Activated CD4-positive, alpha-beta T cell treated with anti-CD3 and anti-CD28 coated beads, Interleukin-2, amount 10 ng/mL, durations not matched to agents 7 days and 5 days (primary cell): ENCODE measurements at regions not wholly inside any gene's neighbourhood (a gene's known extent, or its start where the extent isn't known, plus 50 kb on each side); places are given as distances from the start of the nearest gene placed in this dataset.

Source experiments
- CTCF ChIA-PET: fragments of 350-600 bp; sonication (Branson Sonifier 250); formaldehyde crosslinking; loops from one replicate; lab custom pipeline; 2021; ENCODE audit warnings: antibody characterized with exemption; lab: Charles Lee
- POLR2A ChIA-PET: fragments of 350-600 bp; sonication (Branson Sonifier 250); formaldehyde crosslinking; loops from one replicate; lab custom pipeline; 2021; ENCODE audit warnings: antibody characterized with exemption; lab: Charles Lee
- DNase-seq: peaks from one replicate; pipeline ENCODE4 v3.0.0-alpha.2; 2020
- H3K27ac Mint-ChIP-seq: one replicate; pipeline ENCODE4 v1.8.0; 2021; ENCODE audit warnings: mild to moderate bottlenecking, moderate library complexity, mixed read lengths
- H3K27me3 Mint-ChIP-seq: one replicate; pipeline ENCODE4 v1.8.0; 2021; ENCODE audit warnings: mixed read lengths
- H3K36me3 Mint-ChIP-seq: one replicate; pipeline ENCODE4 v1.8.0; 2021; ENCODE audit warnings: low read depth, mixed read lengths
- H3K4me1 Mint-ChIP-seq: one replicate; pipeline ENCODE4 v1.8.0; 2021; ENCODE audit warnings: mixed read lengths
- H3K4me3 Mint-ChIP-seq: one replicate; pipeline ENCODE4 v1.8.0; 2021; ENCODE audit warnings: mild to moderate bottlenecking, moderate library complexity, mixed read lengths
- H3K9me3 Mint-ChIP-seq: one replicate; pipeline ENCODE4 v1.8.0; 2021; ENCODE audit warnings: mixed read lengths

DNA sequence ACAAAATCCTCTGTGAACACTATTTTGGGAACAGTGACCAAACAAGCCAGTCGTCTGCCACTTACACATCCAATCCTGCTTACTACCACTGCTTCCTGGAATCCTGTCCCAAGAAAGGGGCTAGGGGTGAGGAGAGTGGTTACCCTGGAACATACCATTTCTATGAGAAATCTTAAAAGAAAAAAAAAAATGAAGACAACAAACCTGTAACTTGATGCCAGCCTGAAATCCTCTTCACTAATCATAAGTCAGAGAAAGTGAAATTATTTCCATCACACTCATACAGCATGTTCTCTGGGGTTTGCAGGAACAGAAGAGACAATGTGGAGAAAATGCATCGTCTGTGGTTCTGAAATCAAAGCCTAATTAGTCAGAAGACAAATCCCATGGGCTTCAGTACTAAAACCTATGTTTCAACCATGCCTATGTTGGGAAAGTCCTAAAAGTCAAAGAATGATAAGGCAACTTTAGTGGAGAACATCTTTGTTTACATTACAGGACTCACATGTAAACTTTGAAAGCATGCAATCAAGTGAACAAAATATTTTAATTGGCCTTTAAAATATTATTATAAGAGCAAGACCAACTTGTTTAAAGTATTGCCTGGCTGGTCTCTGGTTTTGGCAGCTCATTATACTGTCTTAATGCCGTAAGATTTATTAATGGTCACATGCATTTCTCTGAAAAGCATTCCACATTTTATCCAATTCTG, 220.7 kb downstream of the LTN1 start:
- CTCF ChIA-PET, result interaction anchor here (1.4 kb wide), 1 partner anchor 9 kb away, joined by 3 read pairs; no protein-coding TSS in a partner anchor
- no peak for DNase-seq
- Mint-ChIP-seq H3K9me3 (peaks cover 8% of the 10 kb centered on the region), H3K36me3 (peaks cover 21% of the 10 kb centered on the region), H3K27ac (no peak overlapping the region), H3K27me3 (no peaks in the 10 kb centered on the region), H3K4me1 (peaks cover 21% of the 10 kb centered on the region), H3K4me3 (no peak overlapping the region)
- POLR2A ChIA-PET, result no interaction called here

DNA sequence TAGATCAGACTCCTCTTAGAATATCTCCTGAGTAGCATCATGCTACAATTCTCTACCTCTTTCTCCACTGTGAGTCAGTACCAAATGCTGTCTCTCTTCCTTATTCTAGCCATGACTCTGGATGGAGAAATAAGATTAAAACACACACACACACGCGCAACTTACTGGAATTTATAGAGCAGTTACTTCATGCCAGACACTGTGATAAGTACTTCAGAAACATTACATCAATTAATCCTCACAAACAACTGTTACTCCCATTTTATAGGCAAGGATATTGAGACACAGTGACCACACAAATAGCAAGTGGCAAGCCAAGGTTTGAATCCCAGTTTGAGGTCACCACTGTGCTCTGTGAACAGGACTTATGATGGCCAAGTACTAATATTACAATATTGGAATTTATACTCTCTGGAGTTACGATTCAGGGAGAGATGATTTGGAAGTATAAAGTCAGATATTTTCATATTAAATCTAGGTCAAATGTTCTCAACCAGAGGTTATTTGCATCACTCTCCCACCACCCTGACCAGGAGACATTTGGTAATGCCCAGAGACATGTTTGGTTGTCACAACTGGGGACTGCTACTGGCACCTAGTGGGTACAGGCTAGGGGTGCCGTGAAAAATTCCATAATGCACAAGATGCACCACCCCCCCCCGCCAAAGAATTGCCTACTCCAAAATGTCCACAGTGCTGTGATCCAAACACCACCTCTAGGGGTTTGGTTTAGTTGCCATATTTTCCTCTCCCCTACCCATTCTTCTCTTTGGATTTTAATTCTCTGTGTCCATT, 221.6 kb downstream of the LTN1 start:
- no peak overlapping the region for H3K4me3 Mint-ChIP-seq
- ChIA-PET CTCF (no interaction called here), POLR2A (no interaction called here)
- DNase-seq, result no peak
- H3K4me1 Mint-ChIP-seq, result peaks cover 18% of the 10 kb centered on the region
- no peaks in the 10 kb centered on the region for H3K27me3 Mint-ChIP-seq
- peaks cover 24% of the 10 kb centered on the region for H3K36me3 Mint-ChIP-seq
- peaks cover 14% of the 10 kb centered on the region for H3K9me3 Mint-ChIP-seq
- no peak overlapping the region for H3K27ac Mint-ChIP-seq

DNA sequence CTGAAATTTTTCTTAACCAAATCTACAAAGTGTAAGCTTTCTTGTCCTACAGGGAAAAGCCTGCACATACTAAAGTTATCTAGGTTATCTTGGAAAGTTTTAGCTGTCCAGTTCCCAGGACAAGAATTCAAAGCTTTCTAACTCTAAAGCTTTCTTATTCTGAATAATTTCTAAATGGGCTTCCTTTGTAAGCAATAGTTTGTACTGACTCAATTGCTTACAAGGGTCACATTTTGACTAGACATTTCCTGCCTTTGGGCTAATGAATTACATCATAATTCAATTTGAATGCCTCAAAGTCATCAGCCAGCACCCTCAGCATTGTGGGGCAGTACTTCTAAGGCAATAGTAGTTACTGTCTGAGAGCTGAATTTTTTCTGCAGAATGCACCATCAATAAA, 223.0 kb downstream of the LTN1 start:
- POLR2A ChIA-PET, result no interaction called here

DNA sequence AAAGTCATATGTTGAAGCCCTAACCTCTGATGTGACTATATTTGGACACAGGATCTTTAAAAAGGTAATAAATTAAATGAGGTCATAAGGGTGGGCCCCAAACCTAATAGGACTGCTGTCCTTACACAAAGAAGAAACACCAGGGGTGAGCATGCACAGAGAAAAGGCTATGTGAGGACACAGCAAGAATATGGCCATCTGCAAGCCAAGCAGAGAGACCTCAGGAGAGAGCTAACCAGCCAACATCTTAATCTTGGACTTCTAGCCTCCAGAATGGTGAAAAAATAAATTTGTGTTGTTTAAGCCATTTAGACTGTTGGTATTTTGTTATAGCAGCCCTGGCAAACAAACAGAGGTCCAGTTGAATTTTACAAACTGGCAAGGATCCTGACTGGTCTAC, 223.9 kb downstream of the LTN1 start:
- ChIA-PET CTCF (interaction anchor here (1.4 to 1.7 kb wide), 2 partner anchors 24 to 55 kb away, joined by 3 read pairs; no protein-coding TSS in a partner anchor), POLR2A (no interaction called here)
- Mint-ChIP-seq H3K27me3 (no peaks in the 10 kb centered on the region), H3K4me1 (peaks cover 9% of the 10 kb centered on the region), H3K4me3 (no peak overlapping the region), H3K27ac (no peak overlapping the region), H3K9me3 (peaks cover 20% of the 10 kb centered on the region), H3K36me3 (peaks cover 23% of the 10 kb centered on the region)
- no peak for DNase-seq

More for the DNA sequence above, 223.0 kb downstream of the LTN1 start:
- CTCF ChIA-PET, result interaction anchor here (1.4 to 1.7 kb wide), 2 partner anchors 25 to 54 kb away, joined by 3 read pairs; no protein-coding TSS in a partner anchor
- peaks cover 23% of the 10 kb centered on the region for H3K36me3 Mint-ChIP-seq
- DNase-seq, result no peak
- no peak overlapping the region for H3K4me3 Mint-ChIP-seq
- peaks cover 9% of the 10 kb centered on the region for H3K4me1 Mint-ChIP-seq
- H3K9me3 Mint-ChIP-seq, result peaks cover 20% of the 10 kb centered on the region
- H3K27me3 Mint-ChIP-seq, result no peaks in the 10 kb centered on the region
- H3K27ac Mint-ChIP-seq, result no peak overlapping the region

DNA sequence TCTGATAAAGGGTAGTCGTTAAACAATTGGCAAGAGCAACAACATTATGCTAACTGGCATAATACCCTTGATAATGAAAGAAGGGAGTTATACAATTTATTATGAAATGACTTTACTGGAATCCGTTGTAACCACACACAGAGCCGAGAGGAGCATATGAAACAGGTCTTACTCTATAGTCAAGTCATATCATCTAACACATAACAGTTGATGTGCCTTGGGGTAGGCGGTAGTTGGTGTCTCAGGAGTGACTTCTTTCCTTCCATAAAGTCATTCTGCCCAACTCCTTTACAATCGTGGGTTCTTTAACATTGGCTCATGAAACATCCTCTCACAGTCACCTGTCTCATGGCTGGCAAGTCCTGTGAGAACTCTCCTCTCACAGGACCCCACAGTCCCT, 225.2 kb downstream of the LTN1 start:
- ChIA-PET CTCF (interaction anchor here (1.5 kb wide), 1 partner anchor 13 kb away, joined by 3 read pairs; no protein-coding TSS in a partner anchor), POLR2A (no interaction called here)
- peaks cover 9% of the 10 kb centered on the region for H3K4me1 Mint-ChIP-seq
- peaks cover 23% of the 10 kb centered on the region for H3K9me3 Mint-ChIP-seq
- peaks cover 23% of the 10 kb centered on the region for H3K36me3 Mint-ChIP-seq
- no peak overlapping the region for H3K4me3 Mint-ChIP-seq
- no peak overlapping the region for H3K27ac Mint-ChIP-seq
- DNase-seq, result no peak
- H3K27me3 Mint-ChIP-seq, result no peaks in the 10 kb centered on the region

DNA sequence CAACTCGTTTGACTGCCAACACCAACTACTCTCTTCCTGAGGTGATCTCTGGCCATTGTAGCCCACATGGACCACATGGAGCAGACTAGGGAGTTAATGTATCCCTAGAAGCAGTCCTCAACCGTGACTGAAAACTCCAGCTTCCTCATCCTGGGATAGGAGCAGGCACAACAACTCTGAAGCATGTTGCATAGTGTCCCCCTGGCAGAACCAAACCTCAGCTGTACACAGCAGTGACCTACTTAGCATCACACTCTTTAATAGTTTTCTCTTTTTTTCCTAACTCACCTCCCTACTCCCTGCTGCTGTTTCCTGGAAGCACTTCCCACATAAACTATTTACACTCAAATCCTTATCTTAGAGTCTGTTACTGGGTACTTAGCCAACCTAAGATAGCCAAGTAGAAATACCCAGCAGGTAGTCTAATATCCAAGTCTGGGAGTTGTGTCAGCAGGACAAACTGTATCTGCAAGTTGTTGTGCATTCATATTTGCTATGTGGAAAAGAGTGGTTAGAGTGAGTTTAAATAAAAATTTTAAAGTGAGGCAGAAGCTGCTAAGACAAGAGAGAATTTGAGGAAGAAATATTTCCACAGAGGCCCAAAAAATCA, 228.8 kb downstream of the LTN1 start:
- ChIA-PET POLR2A (no interaction called here), CTCF (no interaction called here)
- H3K9me3 Mint-ChIP-seq, result peaks cover 31% of the 10 kb centered on the region
- no peak overlapping the region for H3K27ac Mint-ChIP-seq
- H3K27me3 Mint-ChIP-seq, result no peaks in the 10 kb centered on the region
- DNase-seq, result no peak
- no peak overlapping the region for H3K4me3 Mint-ChIP-seq
- H3K4me1 Mint-ChIP-seq, result no peaks in the 10 kb centered on the region
- H3K36me3 Mint-ChIP-seq, result peaks cover 21% of the 10 kb centered on the region

DNA sequence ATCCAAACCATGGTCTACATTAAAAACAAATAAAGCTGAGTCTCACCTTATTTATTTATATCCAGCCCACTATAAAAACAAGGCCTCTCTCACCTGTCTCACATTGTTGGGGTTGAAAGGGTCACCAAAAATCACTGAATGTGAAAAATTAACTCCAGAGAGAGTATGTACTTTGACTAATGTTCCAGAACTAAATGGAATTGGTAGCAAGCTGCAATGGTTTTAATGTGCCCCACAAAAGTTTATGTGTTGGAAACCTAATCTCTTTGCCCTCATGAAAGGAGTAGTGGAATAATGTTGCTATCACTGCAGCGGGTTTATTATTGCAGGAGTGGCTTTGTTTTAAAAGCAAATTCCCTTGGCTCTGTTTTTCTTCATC, 230.3 kb downstream of the LTN1 start:
- Mint-ChIP-seq H3K27ac (no peak overlapping the region), H3K27me3 (no peaks in the 10 kb centered on the region), H3K4me1 (no peaks in the 10 kb centered on the region), H3K4me3 (no peak overlapping the region), H3K9me3 (peaks cover 31% of the 10 kb centered on the region), H3K36me3 (peaks cover 24% of the 10 kb centered on the region)
- ChIA-PET CTCF (interaction anchor here (0.6 to 1.2 kb wide), 3 partner anchors 10 to 180 kb away, joined by 3 to 5 read pairs (median 3); no protein-coding TSS in a partner anchor), POLR2A (no interaction called here)
- no peak for DNase-seq

DNA sequence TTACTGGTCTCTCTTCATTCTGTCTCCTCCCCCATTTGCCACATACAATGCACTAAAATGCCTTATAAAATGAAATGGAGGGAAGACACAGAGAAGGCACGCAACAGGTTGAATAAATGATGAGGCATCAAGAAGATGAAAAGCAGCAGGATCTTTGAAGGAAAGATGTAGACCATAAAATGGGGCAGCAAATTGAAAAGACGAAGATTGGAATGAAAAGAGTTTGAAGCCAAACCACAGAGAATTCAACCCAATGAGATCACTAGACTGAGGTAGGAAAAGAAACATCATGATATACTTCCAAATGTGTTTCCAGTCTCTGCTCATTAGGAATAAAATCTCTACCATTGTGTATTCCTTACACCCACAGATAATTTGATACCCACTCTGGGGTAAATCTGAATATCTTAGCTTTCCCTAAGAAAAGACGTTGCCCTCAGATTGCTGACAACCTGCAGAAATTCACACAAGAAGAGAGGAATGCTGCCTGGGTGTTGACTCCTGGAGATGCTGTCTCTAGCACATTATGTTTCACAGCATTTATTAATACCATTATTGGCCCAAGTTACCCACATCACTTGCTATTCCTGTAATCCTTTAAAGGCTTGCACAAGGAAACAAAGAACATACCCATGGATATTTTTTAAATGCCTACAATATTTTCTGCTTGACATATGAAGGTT, 230.9 kb downstream of the LTN1 start:
- Mint-ChIP-seq H3K9me3 (peaks cover 29% of the 10 kb centered on the region), H3K27ac (no peak overlapping the region), H3K4me1 (no peaks in the 10 kb centered on the region), H3K36me3 (peaks cover 21% of the 10 kb centered on the region), H3K4me3 (no peak overlapping the region), H3K27me3 (no peaks in the 10 kb centered on the region)
- CTCF ChIA-PET, result interaction anchor here (0.6 to 1.2 kb wide), 2 partner anchors 11 to 180 kb away, joined by 3 read pairs; no protein-coding TSS in a partner anchor
- POLR2A ChIA-PET, result no interaction called here
- no peak for DNase-seq

DNA sequence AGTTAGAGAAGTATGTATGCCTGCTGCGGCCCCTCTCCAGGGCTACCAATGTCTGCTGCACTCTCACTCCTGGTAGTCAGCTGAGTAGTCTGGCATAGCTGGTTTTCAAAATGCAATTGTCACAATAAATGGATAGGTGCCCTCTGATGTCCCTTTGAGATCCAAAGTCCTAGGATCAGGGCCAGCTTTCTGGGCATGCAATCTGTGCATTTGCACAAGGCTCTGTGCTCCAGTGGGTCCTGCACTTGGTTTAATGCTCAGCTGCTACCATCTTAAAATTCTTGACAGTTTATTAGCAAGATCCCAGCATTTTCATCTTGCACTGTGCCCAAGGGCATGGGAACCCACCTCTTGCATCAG, 233.8 kb downstream of the LTN1 start:
- DNase-seq, result no peak
- no peaks in the 10 kb centered on the region for H3K4me1 Mint-ChIP-seq
- peaks cover 17% of the 10 kb centered on the region for H3K9me3 Mint-ChIP-seq
- no peak overlapping the region for H3K27ac Mint-ChIP-seq
- POLR2A ChIA-PET, result no interaction called here
- H3K27me3 Mint-ChIP-seq, result no peaks in the 10 kb centered on the region
- CTCF ChIA-PET, result interaction anchor here (1.9 to 2.1 kb wide), 2 partner anchors 13 to 14 kb away, joined by 4 to 8 read pairs; no protein-coding TSS in a partner anchor
- no peak overlapping the region for H3K4me3 Mint-ChIP-seq
- H3K36me3 Mint-ChIP-seq, result peaks cover 12% of the 10 kb centered on the region

DNA sequence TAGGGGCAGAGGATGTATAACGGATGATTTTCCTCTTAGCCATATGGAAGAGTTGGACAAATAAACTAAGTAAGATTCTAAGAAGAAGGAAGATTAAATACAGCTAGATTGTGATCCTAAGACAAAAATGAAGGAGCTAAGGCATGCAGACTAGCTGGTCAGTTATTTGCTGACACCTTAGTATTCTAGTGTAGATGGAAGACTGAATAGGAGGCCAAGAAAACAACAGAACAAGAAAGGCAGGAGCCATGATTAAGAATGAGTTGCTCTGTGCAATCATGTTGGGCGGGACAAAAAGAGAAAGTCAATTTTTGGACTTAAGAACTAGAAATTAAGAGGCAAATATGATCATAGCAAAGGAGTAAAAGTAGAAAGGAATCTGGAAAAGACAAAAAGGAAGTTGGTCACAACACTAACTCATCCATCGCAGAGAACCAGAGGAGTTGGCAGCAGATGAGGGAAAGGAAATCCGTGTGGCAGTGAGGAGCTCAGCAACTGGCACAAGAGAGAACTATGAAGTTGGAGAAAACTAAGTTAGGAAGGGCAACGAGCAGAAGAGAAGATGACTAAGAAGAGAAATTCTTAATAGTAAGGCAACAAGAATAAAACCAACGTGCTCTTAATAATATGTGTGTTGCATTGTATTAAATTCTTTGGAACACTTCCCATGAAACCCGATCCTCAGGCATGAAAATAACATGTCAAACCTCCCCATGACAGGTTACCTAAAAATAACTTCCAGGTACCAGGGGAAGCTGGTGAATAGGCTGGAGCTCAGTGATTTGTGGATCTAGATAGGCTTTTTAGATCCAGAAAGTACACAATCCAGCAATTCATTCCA, 234.4 kb downstream of the LTN1 start:
- H3K27me3 Mint-ChIP-seq, result no peaks in the 10 kb centered on the region
- no peak overlapping the region for H3K4me3 Mint-ChIP-seq
- H3K36me3 Mint-ChIP-seq, result peaks cover 14% of the 10 kb centered on the region
- H3K9me3 Mint-ChIP-seq, result peaks cover 17% of the 10 kb centered on the region
- CTCF ChIA-PET, result interaction anchor here (1.9 to 2.1 kb wide), 2 partner anchors 12 to 13 kb away, joined by 4 to 8 read pairs; no protein-coding TSS in a partner anchor
- no peak overlapping the region for H3K27ac Mint-ChIP-seq
- no peaks in the 10 kb centered on the region for H3K4me1 Mint-ChIP-seq
- DNase-seq, result no peak
- POLR2A ChIA-PET, result no interaction called here

DNA sequence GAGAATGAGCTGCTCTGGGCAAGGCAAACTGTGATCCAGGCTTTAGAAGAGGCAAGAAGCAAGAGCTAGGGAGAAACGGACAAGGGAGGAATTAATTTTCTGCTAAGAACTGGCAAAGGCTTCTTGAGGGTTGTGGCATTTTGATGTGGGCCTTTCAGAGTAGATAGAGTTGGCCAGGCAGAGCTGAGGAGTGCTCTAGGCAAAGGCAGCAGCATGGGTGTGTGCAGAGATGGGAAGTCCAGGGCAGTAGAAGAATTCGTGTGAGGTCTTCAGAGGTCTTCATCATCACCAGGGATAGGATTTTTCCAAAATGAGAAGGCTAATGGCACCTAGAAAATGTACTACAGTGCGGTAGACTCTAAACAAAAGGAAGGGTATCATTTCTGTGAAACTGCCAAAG, 237.8 kb downstream of the LTN1 start:
- H3K4me1 Mint-ChIP-seq, result no peaks in the 10 kb centered on the region
- DNase-seq, result no peak
- peaks cover 6% of the 10 kb centered on the region for H3K9me3 Mint-ChIP-seq
- H3K27ac Mint-ChIP-seq, result no peak overlapping the region
- ChIA-PET POLR2A (no interaction called here), CTCF (interaction anchor here (0.6 to 2.8 kb wide), 2 partner anchors 10 to 236 kb away, joined by 3 to 13 read pairs; no protein-coding TSS in a partner anchor)
- H3K4me3 Mint-ChIP-seq, result no peak overlapping the region
- H3K27me3 Mint-ChIP-seq, result no peaks in the 10 kb centered on the region
- peaks cover 15% of the 10 kb centered on the region for H3K36me3 Mint-ChIP-seq
